ENCODE measurements at regions not wholly inside any gene's neighbourhood (a gene's known extent, or its start where the extent isn't known, plus 50 kb on each side); places are given as distances from the start of the nearest gene placed in this dataset.

DNA sequence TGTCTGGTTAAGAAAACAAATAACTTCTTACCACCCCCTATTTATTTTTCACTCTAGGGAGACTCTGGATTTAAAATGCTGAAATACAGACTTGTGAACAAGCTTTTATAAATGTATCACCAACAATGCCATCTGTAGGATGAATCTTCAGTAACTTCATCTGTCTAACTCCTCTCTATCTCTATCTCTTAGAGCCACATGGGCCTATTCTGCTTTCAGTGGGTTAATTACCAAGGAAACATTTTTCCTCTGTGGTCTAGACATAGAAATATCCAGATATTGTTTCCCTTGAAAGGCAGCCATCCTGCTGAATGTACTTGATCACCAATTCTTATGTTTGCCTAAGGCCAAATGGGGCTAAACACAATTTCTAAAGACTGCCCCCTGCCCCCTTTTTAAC is 167.6 kb upstream of the COL8A1 start:
- no peak for TF ChIP-seq POLR2A (IDR thresholded peaks at IDR 0.05)
- no peak for TF ChIP-seq CTCF (IDR thresholded peaks at IDR 0.05)
